ENCODE measurements at regions not wholly inside any gene's neighbourhood (a gene's known extent, or its start where the extent isn't known, plus 50 kb on each side); places are given as distances from the start of the nearest gene placed in this dataset.

DNA sequence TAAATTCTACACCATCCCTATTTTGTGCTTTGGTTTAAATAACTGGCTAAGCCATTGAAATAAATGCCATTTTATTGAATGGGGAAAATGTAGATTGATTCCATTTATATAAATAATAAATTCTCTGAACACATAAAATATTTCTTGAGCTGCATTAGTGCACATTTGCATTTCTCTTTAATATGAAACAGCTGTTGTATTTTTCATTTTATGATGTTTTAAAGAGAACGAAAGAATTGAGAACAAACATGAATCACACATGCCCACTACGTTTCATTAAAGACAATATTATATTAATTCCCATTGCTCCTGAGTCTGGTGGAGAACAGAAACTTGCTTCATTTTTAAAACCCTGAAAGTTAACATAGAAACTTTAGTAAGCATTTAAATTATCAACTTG lies 235.7 kb upstream of the CFAP20DC start:
- H3K36me3 ChIP-seq (replicated peaks in 1 of 2), result no peaks in the 10 kb centered on the region
- no peak overlapping the region for H3K4me3 ChIP-seq
- WGBS, 4 donors, result 70 to 80% (median 77%) methylated on average over 2 of the region's 2 CpGs
- no peaks in the 10 kb centered on the region for H3K9me3 ChIP-seq (replicated peaks in 1 of 3)
- H3K27ac ChIP-seq, result no peak overlapping the region
- TF ChIP-seq POLR2A (IDR thresholded peaks at IDR 0.05), result no peak
- TF ChIP-seq CTCF (IDR thresholded peaks at IDR 0.05), result no peak
- H3K27me3 ChIP-seq, result no peaks in the 10 kb centered on the region
- no peak for DNase-seq
- intact Hi-C loops (cut with DNase I), result no loop called here
- H3K4me1 ChIP-seq (replicated peaks in 1 of 2), result no peaks in the 10 kb centered on the region

- H3K27ac ChIP-seq, result no peak overlapping the region
- no peak for DNase-seq
Observed at GRCh38 chr3:59284926-59285325, 235.1 kb upstream of the CFAP20DC start.

GRCh38 chr3:59280113-59280512 lies 230.3 kb upstream of the CFAP20DC start:
- no peak for TF ChIP-seq POLR2A (IDR thresholded peaks at IDR 0.05)
- no peak for TF ChIP-seq CTCF (IDR thresholded peaks at IDR 0.05)
- Histone ChIP-seq H3K36me3 (replicated peaks in 1 of 2) (no peaks in the 10 kb centered on the region), H3K9me3 (replicated peaks in 1 of 3) (no peaks in the 10 kb centered on the region), H3K27ac (no peak overlapping the region), H3K4me3 (no peak overlapping the region), H3K27me3 (no peaks in the 10 kb centered on the region), H3K4me1 (replicated peaks in 1 of 2) (no peaks in the 10 kb centered on the region)
- intact Hi-C loops (cut with DNase I), result no loop called here
- 72 to 87% (median 86%) methylated on average over 2 of the region's 2 CpGs for WGBS, 4 donors
- no peak for DNase-seq

More at GRCh38 chr3:59284926-59285325, 235.1 kb upstream of the CFAP20DC start:
- Histone ChIP-seq H3K36me3 (replicated peaks in 1 of 2) (no peaks in the 10 kb centered on the region), H3K4me1 (replicated peaks in 1 of 2) (no peaks in the 10 kb centered on the region), H3K4me3 (no peak overlapping the region), H3K27me3 (no peaks in the 10 kb centered on the region), H3K9me3 (replicated peaks in 1 of 3) (no peaks in the 10 kb centered on the region)
- TF ChIP-seq POLR2A (IDR thresholded peaks at IDR 0.05) (no peak), CTCF (IDR thresholded peaks at IDR 0.05) (no peak)
- 81 to 95% (median 89%) methylated on average over 1 of the region's 1 CpG for WGBS, 4 donors
- intact Hi-C loops (cut with DNase I), result no loop called here

DNA sequence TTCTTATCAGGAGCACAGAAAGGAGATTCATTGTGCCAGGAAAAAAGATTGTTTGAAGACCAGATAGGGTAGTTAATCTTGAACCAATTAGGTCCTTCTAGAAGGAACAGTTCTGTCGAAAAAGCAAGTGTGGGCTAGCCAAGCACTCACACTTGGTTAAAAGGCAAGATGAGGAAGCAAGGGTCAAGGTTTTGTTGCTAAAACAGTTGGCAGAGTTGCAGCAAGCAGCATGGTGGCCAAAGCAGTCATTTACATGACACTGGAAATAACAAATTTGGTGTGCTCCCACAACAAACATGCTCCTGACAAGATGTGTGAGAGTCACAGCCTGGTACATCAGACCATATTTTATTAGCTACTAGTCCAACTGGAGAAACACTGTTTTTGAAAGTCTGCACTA lies 228.0 kb upstream of the CFAP20DC start:
- Histone ChIP-seq H3K4me1 (replicated peaks in 1 of 2) (no peaks in the 10 kb centered on the region), H3K27ac (no peak overlapping the region), H3K36me3 (replicated peaks in 1 of 2) (no peaks in the 10 kb centered on the region), H3K27me3 (no peaks in the 10 kb centered on the region), H3K9me3 (replicated peaks in 1 of 3) (no peaks in the 10 kb centered on the region), H3K4me3 (no peak overlapping the region)
- TF ChIP-seq CTCF (IDR thresholded peaks at IDR 0.05) (no peak), POLR2A (IDR thresholded peaks at IDR 0.05) (no peak)
- 27 to 36% (median 30%) methylated on average over 1 of the region's 1 CpG for WGBS, 4 donors
- intact Hi-C loops (cut with DNase I), result no loop called here
- DNase-seq, result no peak
